Endothelial cell of hepatic sinusoid (primary cell): ENCODE measurements at regions not wholly inside any gene's neighbourhood (a gene's known extent, or its start where the extent isn't known, plus 50 kb on each side); places are given as distances from the start of the nearest gene placed in this dataset.
"Not testable (repeated sequence)": the region's sequence is repeated elsewhere in the genome, so short reads cannot be mapped to it uniquely, and the experiment has no call there.

ENCODE experiments used
- in situ Hi-C: cut with HindIII; loops from 2 replicates; pipeline ENCODE4 v1.10.0; 2017; ENCODE audit warnings: low sequenced_read_pairs

- in situ Hi-C loops, result no loop called here
These were observed 197.2 kb downstream of the GRXCR1 start for GRCh38 chr4:43089730-43090129.

- in situ Hi-C loops, result no loop called here
These were observed 210.5 kb downstream of the GRXCR1 start for GRCh38 chr4:43103048-43103447.

GRCh38 chr4:43112139-43112538 is 219.6 kb downstream of the GRXCR1 start:
- in situ Hi-C loops, result no loop called here

GRCh38 chr4:43113196-43113595 is 220.7 kb downstream of the GRXCR1 start:
- in situ Hi-C loops, result no loop called here

GRCh38 chr4:43126595-43126994 is 234.1 kb downstream of the GRXCR1 start:
- in situ Hi-C loops, result no loop called here

- in situ Hi-C loops, result no loop called here
These were observed 237.9 kb downstream of the GRXCR1 start for GRCh38 chr4:43130228-43131021.

- in situ Hi-C loops, result no loop called here
These were observed 239.6 kb downstream of the GRXCR1 start for GRCh38 chr4:43132010-43132582.

- in situ Hi-C loops, result no loop called here
These were observed 241.1 kb downstream of the GRXCR1 start for GRCh38 chr4:43133566-43133965.

GRCh38 chr4:43136752-43137151 is 244.2 kb downstream of the GRXCR1 start:
- in situ Hi-C loops, result no loop called here

GRCh38 chr4:43146198-43146597 is 253.7 kb downstream of the GRXCR1 start:
- in situ Hi-C loops, result no loop called here

GRCh38 chr4:43148481-43148880 is 256.0 kb downstream of the GRXCR1 start:
- in situ Hi-C loops, result no loop called here

GRCh38 chr4:43163101-43163792 is 270.7 kb downstream of the GRXCR1 start:
- in situ Hi-C loops, result no loop called here

- in situ Hi-C loops, result no loop called here
These were observed 297.2 kb downstream of the GRXCR1 start for GRCh38 chr4:43189741-43190140.

- in situ Hi-C loops, result not testable (repeated sequence)
These were observed 320.1 kb downstream of the GRXCR1 start for GRCh38 chr4:43212576-43212975.

GRCh38 chr4:43223820-43224219 is 331.3 kb downstream of the GRXCR1 start:
- in situ Hi-C loops, result no loop called here

- in situ Hi-C loops, result no loop called here
These were observed 332.0 kb downstream of the GRXCR1 start for GRCh38 chr4:43224559-43224958.

- in situ Hi-C loops, result no loop called here
These were observed 340.8 kb downstream of the GRXCR1 start for GRCh38 chr4:43233321-43233720.

GRCh38 chr4:43234626-43235415 is 342.3 kb downstream of the GRXCR1 start:
- in situ Hi-C loops, result no loop called here

- in situ Hi-C loops, result no loop called here
These were observed 345.5 kb downstream of the GRXCR1 start for GRCh38 chr4:43238008-43238407.

- in situ Hi-C loops, result no loop called here
These were observed 346.1 kb downstream of the GRXCR1 start for GRCh38 chr4:43238585-43238984.

GRCh38 chr4:43241104-43241503 is 348.6 kb downstream of the GRXCR1 start:
- in situ Hi-C loops, result no loop called here
